Upper lobe of right lung (tissue), 1 donor: ENCODE measurements at regions not wholly inside any gene's neighbourhood (a gene's known extent, or its start where the extent isn't known, plus 50 kb on each side); places are given as distances from the start of the nearest gene placed in this dataset.

Source experiments
- ATAC-seq: fragments of 200-7000 bp; cut with Tn5 transposase; one replicate; pipeline ENCODE4 v1.9.1; 2020; ENCODE audit warnings: mild to moderate bottlenecking, moderate library complexity
- DNase-seq: peaks from one replicate; pipeline ENCODE4 v3.0.0-alpha.2; 2020
- H3K27ac ChIP-seq: fragments of 200-600 bp; one replicate; pipeline ENCODE4 v1.8.0; 2022
- H3K27me3 ChIP-seq: fragments of 200-600 bp; one replicate; pipeline ENCODE4 v1.8.0; 2022; ENCODE audit warnings: mild to moderate bottlenecking
- H3K36me3 ChIP-seq: fragments of 200-600 bp; one replicate; pipeline ENCODE4 v1.8.0; 2022
- H3K4me1 ChIP-seq: fragments of 200-600 bp; one replicate; pipeline ENCODE4 v1.8.0; 2022
- H3K4me3 ChIP-seq: fragments of 200-600 bp; one replicate; pipeline ENCODE4 v1.8.0; 2022; ENCODE audit warnings: mild to moderate bottlenecking
- H3K9me3 ChIP-seq: fragments of 200-600 bp; one replicate; pipeline ENCODE4 v1.8.0; 2022
- intact Hi-C: fragments of 100-400 bp; cut with DNase I; formaldehyde crosslinking; loops from one replicate; pipeline ENCODE4 v1.11.0; 2022
- TF ChIP-seq, protein P1 (sequence below): fragments of 200-600 bp; IDR thresholded peaks from one replicate; pipeline ENCODE4 v1.8.0; 2022; ENCODE audit warnings: antibody characterized with exemption
- donor health status: DM: no; HTN: yes; CAD: no; lungs with severe emphysema.

DNA sequence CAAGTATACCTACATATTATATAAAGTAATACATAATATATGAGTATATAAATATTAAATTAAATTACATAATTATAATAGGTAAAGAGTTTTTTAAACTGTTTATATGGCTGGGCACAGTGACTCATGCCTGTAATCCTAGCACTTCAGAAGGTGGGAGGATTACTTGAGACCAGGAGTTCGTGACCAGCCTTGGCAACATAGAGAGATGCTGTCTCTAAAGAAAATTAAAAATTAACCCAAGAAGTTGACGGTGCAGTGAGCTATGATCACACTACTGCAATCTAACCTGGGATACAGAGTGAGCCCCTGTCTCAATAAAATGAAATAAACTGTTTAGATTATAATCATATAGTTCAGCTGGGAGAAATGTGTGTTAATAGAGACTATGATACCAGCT, 363.0 kb downstream of the DDX10 start:
- intact Hi-C loops = no loop called here
- TF ChIP-seq, protein P1, sequence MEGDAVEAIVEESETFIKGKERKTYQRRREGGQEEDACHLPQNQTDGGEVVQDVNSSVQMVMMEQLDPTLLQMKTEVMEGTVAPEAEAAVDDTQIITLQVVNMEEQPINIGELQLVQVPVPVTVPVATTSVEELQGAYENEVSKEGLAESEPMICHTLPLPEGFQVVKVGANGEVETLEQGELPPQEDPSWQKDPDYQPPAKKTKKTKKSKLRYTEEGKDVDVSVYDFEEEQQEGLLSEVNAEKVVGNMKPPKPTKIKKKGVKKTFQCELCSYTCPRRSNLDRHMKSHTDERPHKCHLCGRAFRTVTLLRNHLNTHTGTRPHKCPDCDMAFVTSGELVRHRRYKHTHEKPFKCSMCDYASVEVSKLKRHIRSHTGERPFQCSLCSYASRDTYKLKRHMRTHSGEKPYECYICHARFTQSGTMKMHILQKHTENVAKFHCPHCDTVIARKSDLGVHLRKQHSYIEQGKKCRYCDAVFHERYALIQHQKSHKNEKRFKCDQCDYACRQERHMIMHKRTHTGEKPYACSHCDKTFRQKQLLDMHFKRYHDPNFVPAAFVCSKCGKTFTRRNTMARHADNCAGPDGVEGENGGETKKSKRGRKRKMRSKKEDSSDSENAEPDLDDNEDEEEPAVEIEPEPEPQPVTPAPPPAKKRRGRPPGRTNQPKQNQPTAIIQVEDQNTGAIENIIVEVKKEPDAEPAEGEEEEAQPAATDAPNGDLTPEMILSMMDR = no peak
- H3K27me3 ChIP-seq = no peaks in the 10 kb centered on the region

DNA sequence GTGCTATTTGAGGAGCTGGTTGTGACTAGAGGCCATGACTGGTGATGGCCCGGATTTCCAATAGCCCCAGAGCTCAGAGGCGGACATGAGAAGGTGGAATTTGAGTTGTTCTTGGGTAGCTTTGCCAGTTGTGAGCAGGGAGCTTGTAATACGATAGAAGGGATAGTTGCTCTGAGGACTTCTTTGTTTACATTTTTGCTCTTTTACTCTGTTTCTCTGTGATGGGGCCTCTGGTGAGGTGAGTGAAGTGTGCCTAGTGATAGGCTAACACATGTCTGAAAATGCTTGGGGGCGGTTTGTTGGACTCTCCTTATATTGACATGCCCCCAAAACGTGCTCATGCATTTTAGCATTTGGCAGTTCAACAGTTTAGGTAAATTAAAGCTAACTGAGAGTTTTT, 365.1 kb downstream of the DDX10 start:
- Histone ChIP-seq H3K27me3 (no peaks in the 10 kb centered on the region), H3K4me1 (no peaks in the 10 kb centered on the region), H3K4me3 (no peak overlapping the region), H3K27ac (no peak overlapping the region), H3K36me3 (no peaks in the 10 kb centered on the region), H3K9me3 (no peaks in the 10 kb centered on the region)
- TF ChIP-seq, protein P1 = no peak
- no peak for DNase-seq
- intact Hi-C loops = no loop called here
- ATAC-seq = no peak

More for the DNA sequence above, 363.0 kb downstream of the DDX10 start:
- H3K4me3 ChIP-seq = no peak overlapping the region
- H3K36me3 ChIP-seq = no peaks in the 10 kb centered on the region
- no peaks in the 10 kb centered on the region for H3K9me3 ChIP-seq
- DNase-seq = no peak
- H3K27ac ChIP-seq = no peak overlapping the region
- ATAC-seq = no peak
- no peaks in the 10 kb centered on the region for H3K4me1 ChIP-seq

DNA sequence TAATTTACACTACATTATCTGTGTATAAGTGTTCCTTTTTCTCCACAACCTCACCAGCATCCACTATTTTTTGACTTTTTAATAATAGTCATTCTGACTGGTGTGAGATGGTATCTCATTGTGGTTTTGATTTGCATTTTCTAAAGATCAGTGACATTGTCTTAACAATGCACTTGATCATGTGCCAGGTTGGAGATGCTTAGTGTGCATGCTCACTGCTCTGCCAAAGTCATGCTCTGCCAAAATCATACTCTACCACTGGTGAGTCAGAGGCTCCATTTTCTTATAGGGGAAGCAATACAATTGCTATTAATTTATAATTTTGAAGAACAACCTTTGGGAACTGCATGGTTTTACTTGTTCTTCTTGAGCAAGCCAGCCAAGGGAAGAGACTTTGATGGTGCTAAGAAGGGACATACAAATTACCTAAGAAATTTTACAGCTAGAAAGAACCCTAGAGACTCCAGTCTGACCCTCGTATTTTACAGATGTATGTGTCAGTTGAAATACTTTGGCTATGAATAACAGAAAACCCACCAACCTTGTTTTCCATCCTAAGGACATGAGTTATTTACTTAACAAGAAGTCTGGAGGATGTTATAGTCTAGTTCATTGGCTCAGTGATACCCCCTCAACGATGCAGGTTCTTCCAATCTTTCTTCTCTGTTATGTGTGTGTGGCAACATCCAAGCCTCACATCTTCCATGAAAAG, 368.9 kb downstream of the DDX10 start:
- DNase-seq (no peak), ATAC-seq (no peak)
- Histone ChIP-seq H3K27me3 (no peaks in the 10 kb centered on the region), H3K9me3 (no peaks in the 10 kb centered on the region), H3K4me1 (no peaks in the 10 kb centered on the region), H3K36me3 (no peaks in the 10 kb centered on the region), H3K27ac (no peak overlapping the region), H3K4me3 (no peak overlapping the region)
- TF ChIP-seq, protein P1 = no peak
- intact Hi-C loops = no loop called here

DNA sequence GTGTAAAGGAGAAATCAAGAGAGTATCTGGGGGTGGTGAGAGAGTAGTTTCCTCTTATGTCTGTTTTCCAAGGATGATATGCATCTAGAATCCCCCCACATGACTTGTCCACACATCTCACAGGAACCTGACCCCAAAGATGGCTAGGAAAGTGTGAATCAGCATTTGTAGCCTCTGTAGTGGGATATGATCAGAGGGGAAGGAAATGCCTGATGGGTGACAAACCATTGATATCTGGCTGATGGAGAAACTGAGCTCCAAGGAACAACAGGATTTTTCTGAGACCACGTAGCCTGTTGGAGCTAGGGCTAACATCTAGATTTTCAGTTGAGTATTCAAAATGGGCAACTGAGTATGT, 369.4 kb downstream of the DDX10 start:
- no peak for ATAC-seq
- Histone ChIP-seq H3K4me3 (no peak overlapping the region), H3K4me1 (no peaks in the 10 kb centered on the region), H3K27me3 (no peaks in the 10 kb centered on the region), H3K36me3 (no peaks in the 10 kb centered on the region), H3K9me3 (no peaks in the 10 kb centered on the region), H3K27ac (no peak overlapping the region)
- TF ChIP-seq, protein P1 = no peak
- DNase-seq = no peak
- intact Hi-C loops = no loop called here

DNA sequence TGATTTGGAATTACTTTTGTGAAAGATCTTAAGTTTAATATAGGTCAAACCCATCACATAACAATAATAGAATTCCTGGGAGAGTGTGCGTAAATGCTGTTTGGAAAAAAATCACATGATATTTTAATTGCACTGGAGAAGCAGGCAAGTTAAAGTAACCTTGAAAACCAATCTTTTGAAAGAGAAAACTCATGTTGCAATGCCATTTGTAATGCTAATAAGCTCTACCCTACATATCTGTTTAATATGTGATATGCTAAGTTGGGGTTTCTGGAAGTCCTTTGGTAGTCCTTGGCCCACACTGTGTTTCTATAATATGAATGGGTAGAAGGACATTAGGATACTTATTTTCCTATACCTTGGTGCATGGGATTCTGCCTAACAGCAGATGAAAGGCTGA, 370.4 kb downstream of the DDX10 start:
- Histone ChIP-seq H3K27me3 (no peaks in the 10 kb centered on the region), H3K4me1 (no peaks in the 10 kb centered on the region), H3K36me3 (no peaks in the 10 kb centered on the region), H3K4me3 (no peak overlapping the region), H3K9me3 (no peaks in the 10 kb centered on the region), H3K27ac (no peak overlapping the region)
- DNase-seq (no peak), ATAC-seq (no peak)
- TF ChIP-seq, protein P1 = no peak
- intact Hi-C loops = no loop called here

DNA sequence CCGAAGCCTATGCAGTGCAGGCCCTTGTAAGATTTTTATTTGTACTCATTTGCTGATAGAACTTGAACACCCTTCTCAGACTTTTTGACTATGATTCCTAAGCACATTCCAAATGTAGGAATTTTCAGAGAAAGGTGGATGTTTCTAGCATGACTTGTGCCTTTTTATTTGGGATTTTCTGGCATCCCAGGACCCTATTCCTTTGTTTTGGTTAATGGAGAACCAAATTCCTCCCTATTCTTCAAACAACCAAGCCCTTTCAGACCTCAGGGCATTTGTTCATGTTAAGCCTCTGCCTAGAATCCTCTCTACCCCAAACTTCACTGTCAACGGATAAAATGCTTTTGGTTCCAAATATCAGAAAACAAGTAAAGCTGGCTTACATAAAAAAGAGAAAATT, 371.1 kb downstream of the DDX10 start:
- Histone ChIP-seq H3K4me1 (no peaks in the 10 kb centered on the region), H3K9me3 (no peaks in the 10 kb centered on the region), H3K27ac (no peak overlapping the region), H3K36me3 (no peaks in the 10 kb centered on the region), H3K27me3 (no peaks in the 10 kb centered on the region), H3K4me3 (no peak overlapping the region)
- intact Hi-C loops = no loop called here
- TF ChIP-seq, protein P1 = no peak
- no peak for ATAC-seq
- no peak for DNase-seq
